H1 (cell line): ENCODE measurements at regions not wholly inside any gene's neighbourhood (a gene's known extent, or its start where the extent isn't known, plus 50 kb on each side); places are given as distances from the start of the nearest gene placed in this dataset.

Experiments
- SIN3A ChIP-seq, 2 experiments: IDR thresholded peaks in 1 of 2; conservative IDR thresholded peaks in 1 of 2; 2 replicates each; pipeline ENCODE4 v1.6.1; 2011 to 2012; ENCODE audit warnings: low read length in 2 of 2, improper control_type of control experiment in 1 of 2, low read depth in 1 of 2, mild to moderate bottlenecking in 1 of 2
- TBP ChIP-seq: IDR thresholded peaks from 2 replicates; pipeline ENCODE4 v1.6.1; 2011; ENCODE audit warnings: low read depth, low read length, improper control_type of control experiment

DNA sequence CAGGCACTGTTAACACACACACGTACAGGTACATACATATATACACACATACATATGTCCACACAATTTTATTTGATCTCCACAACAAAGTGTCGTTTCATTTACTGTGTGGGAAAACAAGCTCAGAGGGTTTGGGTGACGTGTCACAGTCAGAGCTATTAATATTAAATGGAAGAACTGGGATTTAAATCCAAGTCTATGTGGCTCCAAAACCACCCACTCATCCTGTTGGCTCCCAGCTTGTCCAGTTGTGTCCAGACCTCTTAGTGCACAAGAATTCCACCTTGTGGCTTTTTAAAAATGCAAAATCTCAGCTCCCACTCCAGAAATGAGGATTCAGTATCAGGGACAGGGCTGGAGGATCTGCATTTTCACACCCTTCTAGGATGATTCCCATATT lies 52.3 kb upstream of the PTPDC1 start (continued):
- TF ChIP-seq TBP (no peak), SIN3A (conservative IDR thresholded peaks at IDR 0.05 in 1 of 2, IDR thresholded peaks at IDR 0.05 in 1 of 2; ENCODE audit: low read depth in 1 of 2, low read length in 2 of 2) (no peak)
